GF-D8 (cell line): ENCODE measurements at regions not wholly inside any gene's neighbourhood (a gene's known extent, or its start where the extent isn't known, plus 50 kb on each side); places are given as distances from the start of the nearest gene placed in this dataset.

ENCODE experiments used
- DNase-seq: peaks from one replicate; lab custom pipeline; 2025; lab: John Stamatoyannopoulos, UW

DNA sequence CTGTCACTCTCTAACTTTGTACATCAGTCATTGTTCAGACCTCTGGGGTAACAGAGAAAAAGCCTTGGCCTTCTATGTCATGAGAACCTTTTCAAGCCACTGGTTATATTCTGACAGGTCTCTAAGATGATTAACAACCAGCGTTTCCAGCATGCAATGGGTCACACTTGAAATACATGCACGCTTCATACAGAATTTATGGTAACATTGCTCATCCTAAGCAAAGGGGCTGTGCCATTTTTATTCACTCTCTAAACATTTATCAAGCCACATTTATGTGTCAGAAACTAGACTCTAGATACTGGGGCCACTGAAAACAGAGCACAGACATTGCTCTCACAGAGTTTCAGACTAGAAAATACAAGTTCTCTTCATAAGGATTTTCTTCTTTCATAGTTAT is 501.4 kb upstream of the DAB1 start:
- no peak for DNase-seq

DNA sequence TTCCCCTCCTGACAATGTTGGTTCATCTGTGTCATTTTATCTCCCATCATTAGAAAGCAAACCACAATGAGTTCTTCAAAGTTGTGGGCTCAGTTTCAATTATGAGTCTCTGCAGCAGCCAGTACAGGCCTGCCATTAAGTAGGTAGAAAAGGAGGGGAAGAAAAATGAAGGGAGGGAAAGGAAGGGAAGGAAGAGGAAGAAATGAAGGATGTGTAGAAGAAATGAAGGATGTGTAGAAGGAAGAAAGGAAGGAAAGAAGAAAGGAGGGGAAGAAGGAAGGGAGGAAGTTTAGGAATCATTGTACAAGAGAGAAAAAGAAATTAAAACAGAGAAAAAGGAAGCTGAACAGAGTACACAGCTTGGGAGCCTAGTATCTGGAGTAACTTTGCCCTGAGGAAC is 498.3 kb upstream of the DAB1 start:
- no peak for DNase-seq

DNA sequence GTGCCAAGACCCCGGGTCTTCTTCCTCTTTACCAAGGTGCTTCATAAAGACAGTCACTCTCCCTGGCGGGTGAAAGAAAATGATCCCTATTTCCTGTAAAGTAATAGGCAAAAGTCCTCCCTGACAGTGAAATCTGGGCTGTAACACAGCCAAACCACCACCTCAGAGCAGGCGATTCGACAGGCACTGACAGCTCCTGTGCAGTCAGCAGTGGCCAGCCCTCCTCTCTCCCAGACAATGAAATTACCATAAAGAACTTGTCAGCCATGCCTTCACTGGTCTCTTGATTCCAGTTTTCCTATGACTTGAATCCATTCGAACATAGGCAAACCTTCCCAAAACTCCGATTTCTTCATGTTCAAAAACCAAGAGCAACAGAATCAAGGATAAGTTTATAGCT is 492.2 kb upstream of the DAB1 start:
- DNase-seq, result no peak

DNA sequence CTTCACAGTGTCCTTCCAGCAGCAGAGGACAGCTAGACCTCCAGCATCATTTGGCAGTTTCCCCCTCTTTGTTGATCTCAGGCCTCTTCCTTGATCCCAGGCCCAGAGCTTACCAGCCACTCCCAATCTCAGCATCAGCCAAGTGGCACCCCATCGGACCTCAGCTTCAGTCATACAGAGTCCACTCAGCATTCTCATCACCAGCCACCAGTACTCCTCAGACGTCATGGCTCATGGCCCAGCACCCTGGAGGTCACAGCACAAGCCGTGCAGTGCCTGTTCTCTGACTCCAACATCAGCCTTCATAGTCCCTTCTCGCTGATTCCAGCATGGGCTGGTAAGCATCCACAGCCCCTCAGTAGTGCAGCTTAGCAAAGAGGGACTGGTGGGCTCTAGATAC is 487.6 kb upstream of the DAB1 start:
- DNase-seq, result no peak

DNA sequence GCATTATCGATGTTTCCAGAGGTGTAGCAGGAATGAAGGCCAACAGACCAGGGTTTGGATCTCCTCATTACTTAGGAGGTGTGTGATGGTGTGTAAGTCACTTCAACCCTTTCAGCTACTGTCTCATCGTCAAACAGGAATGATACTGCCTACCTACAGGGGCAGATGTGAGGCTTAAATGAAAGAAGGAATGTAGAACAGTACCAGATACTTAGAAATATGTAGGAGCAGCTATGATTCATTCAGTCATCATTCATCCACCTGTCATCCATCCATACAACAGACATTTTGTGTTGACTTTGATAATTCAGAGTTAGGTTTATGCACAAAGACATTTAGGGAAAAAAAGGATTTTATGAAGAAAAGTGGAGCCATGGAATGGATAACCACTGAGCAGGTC is 486.9 kb upstream of the DAB1 start:
- DNase-seq, result no peak

GRCh38 chr1:57910305-57910704 is 486.4 kb upstream of the DAB1 start:
- DNase-seq, result no peak

DNA sequence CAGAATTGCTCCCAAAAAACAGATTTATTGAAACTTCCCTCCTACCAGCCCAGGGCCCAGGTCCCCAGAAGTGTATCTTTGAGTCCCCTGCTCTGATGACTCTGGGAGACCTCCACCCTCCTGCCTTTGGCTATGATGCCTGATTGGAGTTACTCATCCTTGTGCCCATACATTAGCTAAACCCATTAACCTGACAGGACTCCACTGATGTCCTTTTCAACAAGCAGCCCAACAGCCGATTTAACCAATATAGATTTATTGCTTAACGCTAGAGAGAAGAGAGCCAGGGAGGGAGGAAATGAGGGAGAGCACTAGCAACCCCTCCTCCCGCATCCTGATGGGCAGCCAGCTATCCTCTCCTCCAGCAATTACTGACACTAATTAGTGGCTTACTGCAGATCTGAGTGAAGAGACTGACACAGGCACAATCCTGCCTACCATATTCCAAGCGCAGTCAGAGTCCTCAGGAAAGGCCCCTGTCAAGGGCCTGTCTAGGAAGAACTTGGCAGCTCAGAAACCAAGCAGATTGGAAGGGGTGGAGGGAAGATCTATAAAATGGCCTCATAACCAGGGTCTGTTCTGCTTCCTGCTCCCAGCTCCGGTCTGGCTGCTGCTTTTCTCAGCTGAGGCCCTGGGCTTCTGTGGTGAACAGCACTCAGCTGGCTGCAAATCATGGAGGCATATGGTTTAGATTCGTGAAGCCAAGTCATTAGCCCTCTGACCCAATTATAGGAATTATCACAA is 484.5 kb upstream of the DAB1 start:
- DNase-seq, result no peak

GRCh38 chr1:57901208-57901919 is 477.5 kb upstream of the DAB1 start:
- DNase-seq, result no peak

DNA sequence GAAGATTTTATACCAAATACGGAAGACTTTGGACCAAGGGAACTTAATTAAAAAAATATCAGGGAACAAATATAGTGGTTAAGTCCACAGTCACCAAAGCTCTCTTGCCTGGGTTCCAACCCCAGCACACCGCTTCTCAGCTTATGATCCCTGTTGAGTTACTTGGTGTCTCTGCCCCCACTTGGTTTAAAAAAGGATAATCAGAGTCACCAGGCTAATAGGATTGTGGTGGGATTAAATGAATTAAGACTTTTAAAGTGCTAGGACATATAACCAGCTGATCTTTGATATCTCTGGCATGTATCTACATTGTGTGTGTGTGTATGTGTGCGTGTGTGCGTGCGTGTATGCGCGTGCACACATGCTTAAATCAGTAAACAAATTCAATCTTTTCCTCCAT is 474.7 kb upstream of the DAB1 start:
- DNase-seq, result no peak

DNA sequence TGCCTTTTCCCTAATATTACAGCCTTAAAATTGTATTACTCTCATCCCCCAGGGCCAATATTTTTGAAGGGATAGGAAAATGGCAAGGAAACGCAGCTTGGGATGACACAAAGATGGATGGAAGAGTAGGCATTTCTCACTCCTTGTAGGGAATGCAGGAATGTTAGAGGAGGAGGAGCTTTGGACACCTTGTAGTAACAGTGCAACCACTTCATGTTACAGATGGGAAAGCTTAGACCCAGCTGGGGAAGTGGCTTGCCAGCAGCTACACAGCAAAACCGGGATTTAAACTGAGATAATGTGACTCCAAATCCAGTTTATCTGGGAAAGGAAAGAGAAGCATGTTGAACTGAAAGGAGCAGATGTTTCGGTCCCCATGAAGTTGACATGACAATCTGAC is 473.7 kb upstream of the DAB1 start:
- no peak for DNase-seq

- DNase-seq, result no peak
These were observed 470.5 kb upstream of the DAB1 start for GRCh38 chr1:57894315-57894714.

- no peak for DNase-seq
These were observed 465.9 kb upstream of the DAB1 start for GRCh38 chr1:57889676-57890320.

GRCh38 chr1:57887964-57888491 is 464.2 kb upstream of the DAB1 start:
- no peak for DNase-seq

DNA sequence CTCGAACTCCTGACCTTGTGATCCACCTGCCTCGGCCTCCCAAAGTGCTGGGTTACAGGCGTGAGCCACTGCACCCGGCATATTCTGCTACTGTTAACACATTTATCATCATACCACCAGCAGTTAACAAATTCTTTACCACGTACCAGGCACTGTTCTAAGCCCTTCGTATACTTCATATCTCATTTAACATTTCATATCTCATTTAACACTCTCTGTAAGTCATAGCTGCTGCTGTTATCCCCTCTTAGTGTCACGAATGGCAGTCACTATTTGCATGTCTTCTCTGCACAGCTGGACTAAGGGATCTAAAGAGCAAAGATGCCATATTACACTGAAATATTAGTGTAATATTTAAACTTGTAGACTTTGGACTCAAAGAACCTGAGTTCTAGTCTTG is 462.5 kb upstream of the DAB1 start:
- no peak for DNase-seq

DNA sequence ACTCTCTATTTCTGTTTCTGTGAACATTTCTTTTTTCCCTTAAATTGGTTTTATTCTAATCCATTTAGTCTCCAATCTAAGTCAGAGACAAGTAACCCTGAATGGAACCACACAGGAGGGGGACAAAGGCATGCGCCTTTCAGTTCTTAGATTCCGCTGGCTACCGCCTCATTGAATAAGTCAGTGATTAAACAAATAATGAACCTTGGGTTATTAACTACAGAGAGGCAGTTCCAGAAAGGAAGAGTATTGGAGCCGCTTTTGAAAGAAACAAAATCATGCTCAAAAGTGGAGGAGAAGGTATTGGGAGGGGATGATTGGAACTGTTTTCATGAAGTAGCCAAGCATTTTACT is 459.8 kb upstream of the DAB1 start:
- no peak for DNase-seq

GRCh38 chr1:57882934-57883641 is 459.2 kb upstream of the DAB1 start:
- no peak for DNase-seq

- no peak for DNase-seq
These were observed 458.2 kb upstream of the DAB1 start for GRCh38 chr1:57882072-57882471.

GRCh38 chr1:57881639-57882038 is 457.8 kb upstream of the DAB1 start:
- DNase-seq, result no peak

DNA sequence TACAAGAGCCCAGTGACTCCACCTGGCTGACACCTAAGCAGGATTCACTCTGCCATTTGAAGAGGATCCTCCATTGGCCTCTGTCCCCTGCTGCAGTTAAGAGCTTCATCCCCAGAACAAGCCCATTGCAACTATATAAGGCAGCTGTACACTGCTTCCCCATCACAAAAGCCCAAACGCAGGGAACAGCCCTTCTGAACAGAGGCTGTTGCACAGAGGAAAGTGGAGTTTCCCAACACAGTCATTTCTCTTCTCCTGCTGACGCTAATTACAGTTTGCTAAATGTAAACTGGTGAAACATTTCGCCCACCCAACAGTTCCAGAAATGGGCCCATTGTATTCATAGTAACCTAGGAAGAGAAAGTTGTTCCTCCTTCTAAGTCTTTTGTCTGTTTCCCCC is 455.8 kb upstream of the DAB1 start:
- DNase-seq, result no peak

- DNase-seq, result no peak
These were observed 450.6 kb upstream of the DAB1 start for GRCh38 chr1:57874418-57874877.

GRCh38 chr1:57872913-57873312 is 449.1 kb upstream of the DAB1 start:
- no peak for DNase-seq

DNA sequence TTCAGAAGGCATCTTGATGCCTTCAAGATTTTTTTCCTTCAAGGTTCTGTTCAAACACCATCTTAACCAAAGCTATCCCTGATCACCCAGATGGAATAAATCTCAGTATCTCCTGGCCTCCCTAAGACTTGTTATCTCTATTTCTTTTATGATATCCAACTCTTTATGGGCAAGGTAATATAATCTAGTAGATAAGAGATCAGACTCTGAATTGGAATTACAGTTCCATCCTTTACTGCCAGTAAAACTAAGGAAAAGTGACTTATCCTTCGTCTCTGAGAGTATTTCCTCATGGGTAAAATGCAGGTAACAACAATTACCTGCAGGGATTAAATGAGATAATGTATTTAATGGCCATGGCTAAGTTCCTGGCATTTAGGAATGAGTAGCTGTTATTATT is 445.0 kb upstream of the DAB1 start:
- DNase-seq, result no peak
